ENCODE measurements at regions not wholly inside any gene's neighbourhood (a gene's known extent, or its start where the extent isn't known, plus 50 kb on each side); places are given as distances from the start of the nearest gene placed in this dataset.

GRCh38 chr17:64771980-64772844 is 110.1 kb upstream of the SMURF2 start:
- ChIA-PET CTCF (ENCODE audit: low intra/inter-chr PET ratio, low total read pairs) (no interaction called here), POLR2A (interaction anchor here (1.3 kb wide), 1 partner anchor 276 kb away, joined by 4 read pairs; the partner anchor contains the start of gene POLG2)
- no peaks in the 10 kb centered on the region for H4K20me1 ChIP-seq (ENCODE audit: insufficient read depth, low read length)
- BruUV-seq (replicated peaks), result TSS peak; percentile 37
- H3K4me1 ChIP-seq (ENCODE audit: insufficient read depth, low read length), result peaks cover 44% of the 10 kb centered on the region
- DNase-seq (ENCODE audit: low spot score) (no peak), ATAC-seq (no peak), FAIRE-seq (no peak)
- intact Hi-C loops (cut with micrococcal nuclease; ENCODE audit: unreplicated experiment), result loop anchor here (5.0 kb wide), 1 partner anchor 110 kb away; the partner anchor contains the start of gene SMURF2
- in situ Hi-C loops (cut with HindIII; ENCODE audit: extremely low pct_ligation_motif_present, low pct_unique_long_range_greater_than_20kb), result no loop called here
- H3K36me3 ChIP-seq (replicated peaks in 1 of 2; ENCODE audit: control insufficient read depth in 1 of 2, insufficient read depth in 2 of 2, low read length in 2 of 2), result no peaks in the 10 kb centered on the region; a peak in 1 of 5 replicates
- H3K9me3 ChIP-seq (ENCODE audit: low read length), result no peaks in the 10 kb centered on the region
- H3K27me3 ChIP-seq (ENCODE audit: control insufficient read depth in 1 of 2, insufficient read depth in 2 of 2, low read length in 2 of 2), result no peaks in the 10 kb centered on the region
- H3K9ac ChIP-seq (ENCODE audit: insufficient read depth, low read depth, low read length), result peak overlapping the region; percentile 72; the same call in 1 of the 2 replicates
- 58% methylated on average over 5 of the region's 5 CpGs for WGBS (ENCODE audit: low lambda C conversion rate)
- peaks cover 15% of the 10 kb centered on the region for H3K79me2 ChIP-seq (ENCODE audit: insufficient read depth, low read length)
- TF ChIP-seq GMEB2 (CRISPR knock-in tag; IDR thresholded peaks at IDR 0.05; ENCODE audit: low read depth) (no peak), ZFP36 (IDR thresholded peaks at IDR 0.05; ENCODE audit: borderline replicate concordance, low read depth, low read length, partially characterized antibody) (peak; percentile 71)
- H3K4me3 ChIP-seq (replicated peaks in 1 of 3; ENCODE audit: insufficient read depth in 1 of 3, low read depth in 2 of 3, low read length in 3 of 3), result peak overlapping the region; percentile 77 to 92 (median 88)
- peak overlapping the region; percentile 98 for H3K4me2 ChIP-seq (ENCODE audit: low read depth, low read length)
- no peak overlapping the region for H2AFZ ChIP-seq (ENCODE audit: low read length)
- H3K27ac ChIP-seq (ENCODE audit: extremely low read length, insufficient read depth, low read length), result no peak overlapping the region

GRCh38 chr17:64769712-64770111 is 107.6 kb upstream of the SMURF2 start:
- Histone ChIP-seq H3K4me3 (replicated peaks in 1 of 3; ENCODE audit: insufficient read depth in 1 of 3, low read depth in 2 of 3, low read length in 3 of 3) (no peak overlapping the region), H3K4me2 (ENCODE audit: low read depth, low read length) (no peak overlapping the region), H4K20me1 (ENCODE audit: insufficient read depth, low read length) (no peaks in the 10 kb centered on the region; the same call in none of the 2 replicates), H3K4me1 (ENCODE audit: insufficient read depth, low read length) (peaks cover 40% of the 10 kb centered on the region), H2AFZ (ENCODE audit: low read length) (no peak overlapping the region), H3K27ac (ENCODE audit: extremely low read length, insufficient read depth, low read length) (no peak overlapping the region), H3K36me3 (replicated peaks in 1 of 2; ENCODE audit: control insufficient read depth in 1 of 2, insufficient read depth in 2 of 2, low read length in 2 of 2) (no peaks in the 10 kb centered on the region; a peak in 1 of 5 replicates), H3K79me2 (ENCODE audit: insufficient read depth, low read length) (peaks cover 17% of the 10 kb centered on the region), H3K9me3 (ENCODE audit: low read length) (no peaks in the 10 kb centered on the region), H3K27me3 (ENCODE audit: control insufficient read depth in 1 of 2, insufficient read depth in 2 of 2, low read length in 2 of 2) (no peaks in the 10 kb centered on the region), H3K9ac (ENCODE audit: insufficient read depth, low read depth, low read length) (no peak overlapping the region)
- no peak for TF ChIP-seq CERS6 (CRISPR knock-in tag; IDR thresholded peaks at IDR 0.05)
- no peak for TF ChIP-seq ZBTB7B (CRISPR knock-in tag; IDR thresholded peaks at IDR 0.05)
- TF ChIP-seq ZNF431 (CRISPR knock-in tag; IDR thresholded peaks at IDR 0.05; ENCODE audit: borderline replicate concordance, low read depth), result no peak
- no peak for TF ChIP-seq FOXA3 (CRISPR knock-in tag; IDR thresholded peaks at IDR 0.05)
- TF ChIP-seq ZNF770 (CRISPR knock-in tag; IDR thresholded peaks at IDR 0.05), result peak; percentile 72; the same call in 1 of the 2 replicates
- TF ChIP-seq ZNF850 (CRISPR knock-in tag; conservative IDR thresholded peaks at IDR 0.05), result no peak
- no peak for TF ChIP-seq SATB2 (CRISPR knock-in tag; IDR thresholded peaks at IDR 0.05)
- 97% methylated on average over 7 of the region's 7 CpGs for WGBS (ENCODE audit: low lambda C conversion rate)
- BruUV-seq (replicated peaks), result no TSS peak
- intact Hi-C loops (cut with micrococcal nuclease; ENCODE audit: unreplicated experiment), result loop anchor here (5.0 kb wide), 1 partner anchor 107 kb away; the partner anchor contains the start of gene SMURF2
- FAIRE-seq (no peak), DNase-seq (ENCODE audit: low spot score) (no peak), ATAC-seq (no peak)
- ChIA-PET CTCF (ENCODE audit: low intra/inter-chr PET ratio, low total read pairs) (no interaction called here), POLR2A (no interaction called here)
- in situ Hi-C loops (cut with HindIII; ENCODE audit: extremely low pct_ligation_motif_present, low pct_unique_long_range_greater_than_20kb), result no loop called here

All from HepG2 (cell line).